K562 (cell line): ENCODE measurements at regions not wholly inside any gene's neighbourhood (a gene's known extent, or its start where the extent isn't known, plus 50 kb on each side); places are given as distances from the start of the nearest gene placed in this dataset.

ENCODE experiments used
- ATAC-seq: fragments of 200-7000 bp; cut with Tn5 transposase; 3 replicates; pipeline ENCODE4 v1.9.1; 2020; ENCODE audit warnings: moderate library complexity
- BruUV-seq: library from RNA; stranded (reverse); fragments of 400-500 nt; replicated peaks from 2 replicates; lab custom pipeline; 2021; lab: Mats Ljungman, UMichigan
- CTCF ChIA-PET: fragments of 300-600 bp; formaldehyde crosslinking; extraction: SDS; loops from one replicate; lab custom pipeline; 2021; ENCODE audit warnings: low intra/inter-chr PET ratio; lab: Yijun Ruan, JAX
- POLR2A ChIA-PET: fragments of 300-600, 350-650 bp; sonication (Branson Sonifier 250); formaldehyde crosslinking; extraction: SDS; loops from one replicate; lab custom pipeline; 2021; ENCODE audit warnings: antibody characterized with exemption, inconsistent platforms; lab: Yijun Ruan, JAX
- DNase-seq, 4 experiments: peaks; one replicate each; pipeline versions ENCODE4 v3.0.0 to v3.0.0-alpha.2; 2011 to 2018; ENCODE audit warnings: low spot score in 3 of 4, mixed read lengths in 3 of 4; ENCODE audit errors: extremely low read depth in 1 of 4
- FAIRE-seq: peaks from 2 replicates; lab custom pipeline; 2011; peaks lifted over from hg19 to GRCh38; lab: Jason Lieb, UNC
- H2AFZ ChIP-seq: 2 replicates; pipeline ENCODE4 v1.6.0; 2011; ENCODE audit warnings: low read depth, low read length, control low read depth, inconsistent platforms
- H3K27ac ChIP-seq: fragments of 200-600 bp; 3 replicates; pipeline ENCODE4 v1.8.0; 2011; ENCODE audit warnings: low read depth, mild to moderate bottlenecking, control low read depth, inconsistent platforms, low read length, moderate library complexity, mixed read lengths; ENCODE audit errors: extremely low read depth
- H3K27me3 ChIP-seq, 2 experiments: fragments of 300-600 bp in 1 of 2; 2 replicates in 1 of 2; 3 replicates in 1 of 2; pipeline versions ENCODE4 v1.6.0 to v1.8.0; 2011; ENCODE audit warnings: inconsistent platforms in 2 of 2, low read length in 2 of 2, mild to moderate bottlenecking in 1 of 2, mixed read lengths in 1 of 2, moderate library complexity in 1 of 2; ENCODE audit not compliant: control insufficient read depth in 2 of 2, insufficient read depth in 2 of 2
- H3K36me3 ChIP-seq: fragments of 300-600 bp; 3 replicates; pipeline ENCODE4 v1.8.0; 2011; ENCODE audit warnings: mild to moderate bottlenecking, low read length, inconsistent platforms; ENCODE audit not compliant: control insufficient read depth, insufficient read depth
- H3K4me1 ChIP-seq, 2 experiments: fragments of 200-600 bp in 1 of 2; replicated peaks in 1 of 2; 2 replicates in 1 of 2; 3 replicates in 1 of 2; pipeline versions ENCODE4 v1.5.1 to v1.8.0; 2011; ENCODE audit warnings: inconsistent platforms in 2 of 2, low read length in 2 of 2, mild to moderate bottlenecking in 1 of 2, mixed read lengths in 1 of 2, moderate library complexity in 1 of 2; ENCODE audit not compliant: control insufficient read depth in 2 of 2, insufficient read depth in 2 of 2
- H3K4me2 ChIP-seq: 2 replicates; pipeline ENCODE4 v1.6.1; 2011; ENCODE audit warnings: low read length, control low read depth, inconsistent platforms, mixed read lengths; ENCODE audit not compliant: insufficient read depth
- H3K4me3 ChIP-seq: fragments of 200-600 bp; sonication (generic), shearing (Covaris generic); 2 replicates; pipeline ENCODE4 v1.5.1; 2016; ENCODE audit warnings: control low read depth, inconsistent platforms
- H3K79me2 ChIP-seq: fragments of 200-600 bp; 3 replicates; pipeline ENCODE4 v1.8.0; 2011; ENCODE audit warnings: low read length, inconsistent platforms; ENCODE audit not compliant: control insufficient read depth, insufficient read depth
- H3K9ac ChIP-seq, 2 experiments: 2 replicates each; pipeline versions ENCODE4 v1.6.0 to v1.6.1; 2011; ENCODE audit warnings: low read depth in 2 of 2, low read length in 2 of 2, control low read depth in 1 of 2, inconsistent platforms in 1 of 2, mild to moderate bottlenecking in 1 of 2, mixed read lengths in 1 of 2; ENCODE audit not compliant: insufficient read depth in 1 of 2
- H3K9me1 ChIP-seq: one replicate; pipeline ENCODE4 v1.6.0; 2011; ENCODE audit warnings: inconsistent platforms, mild to moderate bottlenecking, low read length, moderate library complexity; ENCODE audit not compliant: control insufficient read depth, insufficient read depth
- H3K9me3 ChIP-seq: replicated peaks from 2 replicates; pipeline ENCODE4 v1.5.1; 2011; ENCODE audit warnings: low read depth, low read length, inconsistent platforms; ENCODE audit not compliant: control insufficient read depth, insufficient read depth
- H4K20me1 ChIP-seq: replicated peaks from 2 replicates; pipeline ENCODE4 v1.6.1; 2011; ENCODE audit warnings: low read length, inconsistent platforms, mixed read lengths; ENCODE audit not compliant: control insufficient read depth, insufficient read depth
- CSDE1 ChIP-seq, 2 experiments: fragments of 450-650 bp; IDR thresholded peaks; 2 replicates each; pipeline ENCODE4 v1.6.1; 2016; ENCODE audit warnings: mild to moderate bottlenecking in 1 of 2
- ESRRA ChIP-seq: fragments of 450-650 bp; IDR thresholded peaks from 2 replicates; pipeline ENCODE4 v1.6.1; 2014; ENCODE audit warnings: low read depth, mild to moderate bottlenecking, moderate library complexity, borderline replicate concordance
- ETV6 ChIP-seq, 3 experiments: fragments of 150-350 bp in 1 of 3; sonication (generic) in 1 of 3; formaldehyde crosslinking in 1 of 3; IDR thresholded peaks; 2 replicates each; pipeline versions ENCODE4 v1.6.1 to v1.8.0; 2014 to 2022; ENCODE audit warnings: borderline replicate concordance in 2 of 3, low read depth in 2 of 3, antibody characterized with exemption in 1 of 3, low read length in 1 of 3, mild to moderate bottlenecking in 1 of 3, missing genetic modification reagents in 1 of 3
- FOXK1 ChIP-seq: sonication (generic); formaldehyde crosslinking; IDR thresholded peaks from 2 replicates; pipeline ENCODE4 v1.8.0; 2022; ENCODE audit warnings: missing genetic modification reagents, mild to moderate bottlenecking, borderline replicate concordance
- HDAC1 ChIP-seq, 2 experiments: fragments of 450-650 bp; IDR thresholded peaks; 2 replicates each; pipeline ENCODE4 v1.6.1; 2016 to 2017; ENCODE audit warnings: inconsistent platforms in 1 of 2, mild to moderate bottlenecking in 1 of 2, moderate library complexity in 1 of 2
- KLF10 ChIP-seq: fragments of 250-450 bp; sonication (Bioruptor Pico); IDR thresholded peaks from 2 replicates; pipeline ENCODE4 v1.6.1; 2021; ENCODE audit warnings: matching md5 sums
- SAP30 ChIP-seq: fragments of 200-600 bp; sonication (generic); IDR thresholded peaks from 2 replicates; pipeline ENCODE4 v1.6.1; 2012; ENCODE audit warnings: borderline replicate concordance, low read depth, mild to moderate bottlenecking, moderate library complexity, low read length, control low read depth, inconsistent platforms; ENCODE audit not compliant: insufficient read depth, poor library complexity, severe bottlenecking
- STAT5B ChIP-seq: fragments of 250-450 bp; sonication (Bioruptor Pico); IDR thresholded peaks from 2 replicates; pipeline ENCODE4 v1.8.0; 2021; ENCODE audit warnings: mild to moderate bottlenecking, inconsistent platforms
- ZNF507 ChIP-seq: conservative IDR thresholded peaks from 2 replicates; pipeline ENCODE4 v1.6.1; 2017; ENCODE audit warnings: missing genetic modification characterization, missing compliant biosample characterization
- WGBS: fragments of 100-300 bp; shearing (Covaris generic); methylation state at CpG from one replicate; pipeline ENCODE4 v1.1.6; 2016; ENCODE audit warnings: low coverage, mixed read lengths; ENCODE audit not compliant: insufficient coverage; ENCODE audit errors: missing lambda C conversion rate; 5-methylcytosine and 5-hydroxymethylcytosine counted together
- in situ Hi-C: fragments of 300-500 bp; cut with MboI; formaldehyde crosslinking; loops from 4 replicates; pipeline ENCODE4 v1.15.0; 2018; ENCODE audit warnings: inconsistent platforms, mixed read lengths
- intact Hi-C: fragments of 100-400 bp; cut with micrococcal nuclease; formaldehyde crosslinking; loops from 2 replicates; pipeline ENCODE4 v1.14.2; 2022
- TF ChIP-seq, protein P1 (sequence below): fragments of 250-450 bp; sonication (Bioruptor Pico); IDR thresholded peaks from 2 replicates; pipeline ENCODE4 v1.5.0; 2020; ENCODE audit warnings: mild to moderate bottlenecking, borderline replicate concordance
- TF ChIP-seq, protein P2 (sequence below): sonication (generic); formaldehyde crosslinking; IDR thresholded peaks from 2 replicates; pipeline ENCODE4 v1.8.1; 2023; ENCODE audit warnings: mild to moderate bottlenecking, missing genetic modification reagents
- TF ChIP-seq, protein P3 (sequence below): fragments of 250-450 bp; sonication (Bioruptor Pico); IDR thresholded peaks from 2 replicates; pipeline ENCODE4 v1.8.0; 2022; ENCODE audit warnings: moderate library complexity, mild to moderate bottlenecking, inconsistent platforms

DNA sequence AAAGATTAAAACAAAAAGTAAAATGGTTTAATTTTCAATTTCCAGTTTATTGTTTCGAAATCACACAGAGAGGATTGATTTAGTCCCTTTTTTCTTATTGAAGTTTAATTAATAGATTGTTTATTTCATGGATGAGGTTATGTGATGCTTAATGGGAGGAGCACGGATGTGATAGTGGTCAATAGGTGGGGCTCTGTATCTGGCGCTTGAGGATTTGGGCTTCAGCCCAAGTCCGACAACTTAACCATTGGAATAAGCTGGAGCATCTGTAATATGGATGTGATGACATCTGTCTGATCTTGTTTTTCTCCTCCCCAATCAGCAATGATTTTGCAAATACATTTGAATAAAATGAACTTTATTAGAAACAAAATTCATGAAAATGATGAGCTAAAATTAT, 169.2 kb downstream of the LYPLAL1 start:
- intact Hi-C loops (loop anchor here (10.0 kb wide), 1 partner anchor 62 kb away; no protein-coding TSS in a partner anchor), in situ Hi-C loops (no loop called here)
- Histone ChIP-seq H4K20me1 (no peaks in the 10 kb centered on the region), H3K27me3 (no peaks in the 10 kb centered on the region), H3K4me2 (no peak overlapping the region), H3K36me3 (no peaks in the 10 kb centered on the region), H3K4me3 (no peak overlapping the region), H3K79me2 (no peaks in the 10 kb centered on the region), H3K9me3 (no peaks in the 10 kb centered on the region), H3K9ac (no peak overlapping the region), H2AFZ (no peak overlapping the region), H3K27ac (no peak overlapping the region), H3K4me1 (no peaks in the 10 kb centered on the region), H3K9me1 (no peaks in the 10 kb centered on the region)
- FAIRE-seq (no peak), DNase-seq (no peak), ATAC-seq (no peak)
- ChIA-PET CTCF (no interaction called here), POLR2A (no interaction called here)
- WGBS, result 1% methylated on average over 4 of the region's 4 CpGs
- TF ChIP-seq KLF10 (CRISPR knock-in tag), result no peak
- TF ChIP-seq SAP30, result no peak
- no peak for TF ChIP-seq ETV6 (IDR thresholded peaks at IDR 0.05; ENCODE audit: borderline replicate concordance in 1 of 2, low read depth in 2 of 2, low read length in 1 of 2)
- TF ChIP-seq ETV6 (CRISPR knock-in tag; IDR thresholded peaks at IDR 0.05; ENCODE audit: borderline replicate concordance), result no peak
- BruUV-seq, result no TSS peak

DNA sequence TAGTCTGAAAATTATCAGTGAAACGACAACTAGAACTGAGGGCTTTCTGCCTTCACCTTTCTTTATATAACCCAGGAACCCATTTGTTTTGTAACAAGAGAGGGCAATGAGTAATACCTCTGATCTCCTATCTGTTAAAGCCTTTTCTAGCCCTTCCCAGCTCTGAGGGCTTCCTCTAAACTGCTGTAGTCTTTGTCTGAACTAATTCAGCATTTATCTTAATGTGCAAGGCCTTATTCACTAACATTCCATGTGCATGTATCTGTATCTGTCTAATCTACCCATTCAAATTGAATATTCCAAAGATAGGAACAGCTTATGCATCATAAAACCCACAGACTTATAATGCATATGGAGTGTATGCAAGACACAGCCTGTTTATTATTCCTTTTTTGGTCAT, 167.1 kb downstream of the LYPLAL1 start:
- no peaks in the 10 kb centered on the region for H3K9me3 ChIP-seq
- H2AFZ ChIP-seq, result no peak overlapping the region
- no peaks in the 10 kb centered on the region for H3K4me1 ChIP-seq
- H3K27me3 ChIP-seq, result no peaks in the 10 kb centered on the region
- H3K79me2 ChIP-seq, result no peaks in the 10 kb centered on the region
- 0% methylated on average over 1 of the region's 1 CpG for WGBS
- POLR2A ChIA-PET, result interaction anchor here (0.7 kb wide), 1 partner anchor 1012 kb away, joined by 3 read pairs; no protein-coding TSS in a partner anchor
- intact Hi-C loops, result loop anchor here (10.0 kb wide), 1 partner anchor 64 kb away; no protein-coding TSS in a partner anchor
- H3K4me2 ChIP-seq, result no peak overlapping the region
- H3K9ac ChIP-seq, result no peak overlapping the region
- CTCF ChIA-PET, result no interaction called here
- no peaks in the 10 kb centered on the region for H4K20me1 ChIP-seq
- FAIRE-seq (no peak), DNase-seq (no peak), ATAC-seq (no peak)
- no peaks in the 10 kb centered on the region for H3K9me1 ChIP-seq
- BruUV-seq, result no TSS peak
- in situ Hi-C loops, result no loop called here
- H3K27ac ChIP-seq, result no peak overlapping the region
- no peak overlapping the region for H3K4me3 ChIP-seq
- no peaks in the 10 kb centered on the region for H3K36me3 ChIP-seq
- TF ChIP-seq, protein P1, sequence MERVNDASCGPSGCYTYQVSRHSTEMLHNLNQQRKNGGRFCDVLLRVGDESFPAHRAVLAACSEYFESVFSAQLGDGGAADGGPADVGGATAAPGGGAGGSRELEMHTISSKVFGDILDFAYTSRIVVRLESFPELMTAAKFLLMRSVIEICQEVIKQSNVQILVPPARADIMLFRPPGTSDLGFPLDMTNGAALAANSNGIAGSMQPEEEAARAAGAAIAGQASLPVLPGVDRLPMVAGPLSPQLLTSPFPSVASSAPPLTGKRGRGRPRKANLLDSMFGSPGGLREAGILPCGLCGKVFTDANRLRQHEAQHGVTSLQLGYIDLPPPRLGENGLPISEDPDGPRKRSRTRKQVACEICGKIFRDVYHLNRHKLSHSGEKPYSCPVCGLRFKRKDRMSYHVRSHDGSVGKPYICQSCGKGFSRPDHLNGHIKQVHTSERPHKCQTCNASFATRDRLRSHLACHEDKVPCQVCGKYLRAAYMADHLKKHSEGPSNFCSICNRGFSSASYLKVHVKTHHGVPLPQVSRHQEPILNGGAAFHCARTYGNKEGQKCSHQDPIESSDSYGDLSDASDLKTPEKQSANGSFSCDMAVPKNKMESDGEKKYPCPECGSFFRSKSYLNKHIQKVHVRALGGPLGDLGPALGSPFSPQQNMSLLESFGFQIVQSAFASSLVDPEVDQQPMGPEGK, result no peak
- TF ChIP-seq HDAC1 (IDR thresholded peaks at IDR 0.05) (no peak), ESRRA (no peak), STAT5B (CRISPR knock-in tag) (no peak), CSDE1 (IDR thresholded peaks at IDR 0.05) (no peak), FOXK1 (no peak), ZNF507 (tag) (no peak)
- TF ChIP-seq, protein P2, sequence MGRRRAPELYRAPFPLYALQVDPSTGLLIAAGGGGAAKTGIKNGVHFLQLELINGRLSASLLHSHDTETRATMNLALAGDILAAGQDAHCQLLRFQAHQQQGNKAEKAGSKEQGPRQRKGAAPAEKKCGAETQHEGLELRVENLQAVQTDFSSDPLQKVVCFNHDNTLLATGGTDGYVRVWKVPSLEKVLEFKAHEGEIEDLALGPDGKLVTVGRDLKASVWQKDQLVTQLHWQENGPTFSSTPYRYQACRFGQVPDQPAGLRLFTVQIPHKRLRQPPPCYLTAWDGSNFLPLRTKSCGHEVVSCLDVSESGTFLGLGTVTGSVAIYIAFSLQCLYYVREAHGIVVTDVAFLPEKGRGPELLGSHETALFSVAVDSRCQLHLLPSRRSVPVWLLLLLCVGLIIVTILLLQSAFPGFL (CRISPR knock-in tag), result no peak
- TF ChIP-seq, protein P3, sequence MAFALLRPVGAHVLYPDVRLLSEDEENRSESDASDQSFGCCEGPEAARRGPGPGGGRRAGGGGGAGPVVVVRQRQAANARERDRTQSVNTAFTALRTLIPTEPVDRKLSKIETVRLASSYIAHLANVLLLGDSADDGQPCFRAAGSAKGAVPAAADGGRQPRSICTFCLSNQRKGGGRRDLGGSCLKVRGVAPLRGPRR (CRISPR knock-in tag), result no peak
